GM18867 (cell line): ENCODE measurements at regions not wholly inside any gene's neighbourhood (a gene's known extent, or its start where the extent isn't known, plus 50 kb on each side); places are given as distances from the start of the nearest gene placed in this dataset.

Source experiments
- ATAC-seq: cut with Tn5 transposase; IDR thresholded peaks from one replicate; pipeline ENCODE4 v1.9.1; 2021; ENCODE audit warnings: mild to moderate bottlenecking, moderate library complexity; ENCODE audit not compliant: unreplicated experiment

- no peak for ATAC-seq
Measured at GRCh38 chr13:52975969-52976368, 52.6 kb upstream of the OLFM4 start.

DNA sequence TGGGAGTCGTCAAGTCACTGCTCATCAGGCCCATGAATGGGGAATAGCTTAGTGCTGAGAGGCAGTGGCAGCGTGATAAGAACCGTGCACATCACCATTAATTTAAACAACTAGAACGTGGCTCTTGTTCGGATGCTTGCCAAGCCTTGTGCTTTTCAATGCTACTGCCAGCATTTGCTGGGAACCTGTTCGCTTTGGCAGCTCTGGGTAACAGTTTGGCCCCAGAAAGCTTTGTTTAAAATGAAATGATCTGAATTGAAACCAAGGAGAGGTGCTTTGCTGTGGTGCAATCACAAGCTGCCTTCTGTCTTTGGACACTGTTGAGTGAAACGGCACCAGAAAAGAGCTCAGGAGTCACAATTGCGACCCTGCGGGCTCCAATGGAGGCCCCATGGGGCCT is 53.5 kb upstream of the OLFM4 start:
- ATAC-seq: no peak

GRCh38 chr13:52974711-52975110 is 53.9 kb upstream of the OLFM4 start:
- ATAC-seq: no peak

DNA sequence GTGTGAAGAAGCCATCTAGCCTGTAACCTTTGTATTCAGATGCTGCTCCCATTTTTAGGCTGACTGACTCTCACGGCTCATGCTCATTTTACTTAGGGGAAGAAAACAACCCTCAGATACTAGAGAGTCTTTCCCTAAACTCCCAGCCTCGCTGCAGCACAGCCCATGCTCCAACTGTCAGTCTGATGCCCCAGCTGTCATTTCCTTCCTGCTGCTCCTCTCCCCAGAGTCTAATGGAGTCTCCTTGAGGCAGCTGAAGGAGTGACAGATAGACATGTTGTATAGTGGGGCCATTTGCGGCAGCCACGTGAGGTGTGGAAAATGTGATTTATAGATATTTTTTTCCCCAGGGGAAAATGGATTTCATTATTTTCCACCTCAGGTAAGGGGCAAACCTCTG is 59.2 kb upstream of the OLFM4 start:
- no peak for ATAC-seq

- peak; percentile 100 for ATAC-seq
Measured at GRCh38 chr13:52968074-52968700, 60.4 kb upstream of the OLFM4 start.

DNA sequence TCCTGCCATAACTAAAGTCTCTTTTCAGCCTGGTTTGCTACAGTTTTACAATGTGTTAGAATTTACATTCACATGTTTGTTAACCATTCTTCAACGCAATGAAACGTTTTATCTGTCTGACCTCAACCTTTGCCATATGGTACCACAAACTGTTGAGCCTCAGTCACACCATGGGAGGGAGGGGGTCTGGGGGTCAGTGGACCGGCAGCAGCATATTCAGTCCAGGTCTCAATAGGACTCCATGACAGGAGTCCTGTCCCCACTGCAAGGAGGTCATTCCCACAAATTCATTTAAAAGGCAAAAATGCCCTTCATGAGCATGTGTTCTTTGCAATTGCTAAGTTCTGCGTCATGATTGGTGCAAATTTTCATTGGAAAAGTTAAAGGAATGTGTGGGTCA is 66.6 kb upstream of the OLFM4 start:
- ATAC-seq: no peak

GRCh38 chr13:52961256-52961910 is 67.2 kb upstream of the OLFM4 start:
- ATAC-seq: no peak

- no peak for ATAC-seq
Measured at GRCh38 chr13:52955472-52955874, 73.1 kb upstream of the OLFM4 start.

GRCh38 chr13:52954838-52955237 is 73.8 kb upstream of the OLFM4 start:
- ATAC-seq: no peak

DNA sequence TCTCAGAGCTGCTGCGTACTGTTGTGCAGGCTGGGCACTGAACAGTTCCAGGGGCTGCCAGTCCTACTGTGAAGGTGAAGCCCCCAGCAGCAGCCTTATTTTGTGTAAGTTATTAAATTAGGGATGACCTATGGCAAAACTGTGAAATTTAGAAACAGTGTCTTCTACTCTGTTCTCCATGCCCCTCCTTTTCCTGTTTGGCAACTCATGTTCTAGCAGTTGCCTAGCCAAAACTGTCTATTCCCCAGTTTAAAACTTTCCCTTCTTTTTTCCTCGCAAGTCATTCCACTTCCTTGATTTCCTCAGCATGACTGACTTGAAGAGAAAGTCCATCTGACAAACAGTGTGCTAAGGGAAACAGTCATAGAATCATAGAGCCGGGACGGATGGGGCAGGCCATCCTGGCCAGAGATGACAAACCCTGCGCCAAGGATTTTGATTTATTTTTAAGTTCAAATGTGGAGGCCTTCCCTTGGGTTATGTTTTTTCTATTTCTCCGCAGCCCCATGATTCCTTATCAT is 78.1 kb upstream of the OLFM4 start:
- ATAC-seq: no peak

- ATAC-seq: no peak
Measured at GRCh38 chr13:52949742-52950141, 78.9 kb upstream of the OLFM4 start.

DNA sequence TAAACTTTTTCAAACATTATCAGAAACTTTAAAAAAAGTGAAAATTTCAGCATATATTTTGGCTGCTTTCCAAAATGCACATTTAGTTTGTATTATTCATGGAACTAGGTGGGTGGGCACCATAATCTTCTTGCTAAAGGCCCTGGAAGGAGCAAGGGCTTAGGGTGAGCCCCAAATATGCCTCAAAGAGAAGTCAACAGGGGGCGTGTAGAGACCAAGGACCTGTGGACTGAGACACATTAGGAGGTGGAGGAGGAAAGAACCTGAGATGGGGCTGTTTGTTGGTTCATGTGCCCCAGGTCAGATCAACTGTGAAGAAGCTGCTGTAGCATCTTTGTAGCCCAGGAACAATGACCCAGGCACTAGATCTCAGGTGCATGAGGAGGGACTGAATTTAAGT is 79.6 kb upstream of the OLFM4 start:
- no peak for ATAC-seq

GRCh38 chr13:52947921-52948373 is 80.7 kb upstream of the OLFM4 start:
- ATAC-seq: no peak

- no peak for ATAC-seq
Measured at GRCh38 chr13:52945348-52945747, 83.3 kb upstream of the OLFM4 start.

DNA sequence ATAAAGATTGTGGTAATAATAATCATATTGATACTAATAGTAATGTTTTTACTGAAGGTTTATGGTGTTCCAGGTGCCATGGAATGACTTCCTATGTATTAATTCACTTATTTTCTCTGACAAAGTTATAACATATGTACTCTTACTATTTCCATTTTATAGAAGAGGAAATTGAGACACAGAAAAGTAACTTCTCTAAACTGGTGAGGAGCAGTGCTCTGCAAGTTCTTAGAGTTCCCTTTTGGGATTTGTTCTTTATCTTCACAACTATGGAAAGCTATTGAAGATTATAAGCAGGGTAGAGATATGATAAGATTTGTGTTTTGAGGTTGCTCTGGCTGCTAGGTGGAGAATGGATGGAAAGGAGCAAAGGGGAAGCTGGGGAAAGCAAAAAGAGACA is 83.9 kb upstream of the OLFM4 start:
- no peak for ATAC-seq

- no peak for ATAC-seq
Measured at GRCh38 chr13:52938065-52938464, 89.6 kb upstream of the PCDH8 start.

DNA sequence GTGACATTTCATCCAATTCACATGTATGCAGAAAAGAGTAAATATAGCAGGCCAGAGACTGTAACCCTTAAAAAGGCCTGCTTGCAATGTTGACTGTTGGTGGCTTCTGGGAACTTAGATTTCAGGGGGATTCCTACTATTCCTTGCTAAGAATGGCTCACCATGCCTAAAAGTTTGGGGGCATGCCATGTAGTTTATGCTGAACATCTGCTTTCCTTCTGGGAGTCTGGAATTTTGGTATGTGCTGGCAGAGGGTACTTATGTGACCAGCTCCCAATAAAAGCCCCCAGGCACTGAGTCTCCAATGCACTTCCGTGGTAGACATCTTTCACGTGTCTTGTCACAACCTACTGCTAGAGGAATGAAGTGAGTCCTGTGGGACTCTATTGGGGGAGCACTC is 88.4 kb upstream of the PCDH8 start:
- no peak for ATAC-seq

DNA sequence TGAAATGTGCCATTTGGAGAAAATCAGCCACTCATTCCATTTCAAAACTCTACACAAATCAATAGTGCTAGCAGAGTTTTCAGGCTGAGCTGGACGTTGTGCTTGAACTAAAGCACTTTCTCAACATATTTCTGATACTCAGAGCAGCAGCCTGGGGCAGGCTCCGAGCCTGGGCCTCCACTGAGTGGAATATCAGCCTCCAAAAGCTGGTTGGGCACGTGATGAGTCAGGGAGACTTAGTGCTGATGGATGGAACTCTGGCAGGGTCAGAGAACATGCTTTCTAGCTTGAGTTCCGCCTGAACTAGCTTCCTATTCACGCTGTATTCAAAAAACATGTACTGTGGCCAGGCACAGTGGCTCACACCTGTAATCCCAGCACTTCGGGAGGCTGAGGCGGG is 85.8 kb upstream of the PCDH8 start:
- no peak for ATAC-seq

- ATAC-seq: no peak
Measured at GRCh38 chr13:52933547-52934210, 85.2 kb upstream of the PCDH8 start.

- ATAC-seq: no peak
Measured at GRCh38 chr13:52933099-52933498, 84.7 kb upstream of the PCDH8 start.

- no peak for ATAC-seq
Measured at GRCh38 chr13:52932649-52933048, 84.2 kb upstream of the PCDH8 start.
